ENCODE measurements at regions not wholly inside any gene's neighbourhood (a gene's known extent, or its start where the extent isn't known, plus 50 kb on each side); places are given as distances from the start of the nearest gene placed in this dataset.

DNA sequence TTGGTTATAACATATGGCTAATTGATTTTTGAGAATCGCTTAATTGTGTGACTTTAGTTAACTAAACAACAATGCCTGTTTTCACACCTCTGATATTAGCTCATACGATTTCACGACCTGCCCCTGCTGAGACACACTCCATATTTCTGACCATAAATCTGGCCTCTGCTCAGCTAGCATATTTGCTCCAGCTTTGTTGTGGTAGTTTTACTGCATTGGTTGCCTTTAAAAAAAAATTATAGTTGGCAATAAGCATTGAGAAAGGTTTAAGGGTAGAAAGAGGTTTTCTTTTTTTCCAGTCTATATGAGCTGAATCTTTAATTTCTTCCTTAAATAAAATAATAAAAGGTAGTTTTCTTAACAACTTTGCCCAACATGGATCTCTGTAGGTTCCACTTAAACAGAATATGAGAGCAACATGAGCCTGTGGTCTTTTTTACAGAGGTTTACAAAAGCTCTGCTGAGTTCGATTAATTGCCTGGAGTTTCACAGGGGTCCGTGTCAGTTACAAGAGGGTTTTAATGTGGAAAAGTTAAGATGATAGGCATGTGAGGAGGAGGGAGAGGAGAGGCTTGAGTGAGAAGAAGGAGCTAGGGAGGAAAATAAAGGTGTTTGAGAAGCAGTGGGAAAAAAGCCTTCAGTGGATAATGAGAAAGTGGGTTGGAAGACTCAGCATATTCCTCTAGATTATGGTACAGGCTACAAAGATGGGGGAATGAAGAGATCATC is 318.2 kb downstream of the CXCL12 start:
- TF ChIP-seq, protein P1, sequence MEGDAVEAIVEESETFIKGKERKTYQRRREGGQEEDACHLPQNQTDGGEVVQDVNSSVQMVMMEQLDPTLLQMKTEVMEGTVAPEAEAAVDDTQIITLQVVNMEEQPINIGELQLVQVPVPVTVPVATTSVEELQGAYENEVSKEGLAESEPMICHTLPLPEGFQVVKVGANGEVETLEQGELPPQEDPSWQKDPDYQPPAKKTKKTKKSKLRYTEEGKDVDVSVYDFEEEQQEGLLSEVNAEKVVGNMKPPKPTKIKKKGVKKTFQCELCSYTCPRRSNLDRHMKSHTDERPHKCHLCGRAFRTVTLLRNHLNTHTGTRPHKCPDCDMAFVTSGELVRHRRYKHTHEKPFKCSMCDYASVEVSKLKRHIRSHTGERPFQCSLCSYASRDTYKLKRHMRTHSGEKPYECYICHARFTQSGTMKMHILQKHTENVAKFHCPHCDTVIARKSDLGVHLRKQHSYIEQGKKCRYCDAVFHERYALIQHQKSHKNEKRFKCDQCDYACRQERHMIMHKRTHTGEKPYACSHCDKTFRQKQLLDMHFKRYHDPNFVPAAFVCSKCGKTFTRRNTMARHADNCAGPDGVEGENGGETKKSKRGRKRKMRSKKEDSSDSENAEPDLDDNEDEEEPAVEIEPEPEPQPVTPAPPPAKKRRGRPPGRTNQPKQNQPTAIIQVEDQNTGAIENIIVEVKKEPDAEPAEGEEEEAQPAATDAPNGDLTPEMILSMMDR (IDR thresholded peaks at IDR 0.05 in 8 of 11, conservative IDR thresholded peaks at IDR 0.05 in 3 of 11), result no peak
- no peak for TF ChIP-seq POLR2A (IDR thresholded peaks at IDR 0.05)
